Brain pericyte (primary cell): ENCODE measurements at regions not wholly inside any gene's neighbourhood (a gene's known extent, or its start where the extent isn't known, plus 50 kb on each side); places are given as distances from the start of the nearest gene placed in this dataset.
"Not testable (repeated sequence)": the region's sequence is repeated elsewhere in the genome, so short reads cannot be mapped to it uniquely, and the experiment has no call there.

Experiments
- DNase-seq: peaks from one replicate; pipeline ENCODE4 v3.0.0-alpha.2; 2012; ENCODE audit warnings: low read depth, low spot score

GRCh38 chr1:192476802-192477298 is 98.7 kb upstream of the RGS1 start:
- DNase-seq, result no peak

DNA sequence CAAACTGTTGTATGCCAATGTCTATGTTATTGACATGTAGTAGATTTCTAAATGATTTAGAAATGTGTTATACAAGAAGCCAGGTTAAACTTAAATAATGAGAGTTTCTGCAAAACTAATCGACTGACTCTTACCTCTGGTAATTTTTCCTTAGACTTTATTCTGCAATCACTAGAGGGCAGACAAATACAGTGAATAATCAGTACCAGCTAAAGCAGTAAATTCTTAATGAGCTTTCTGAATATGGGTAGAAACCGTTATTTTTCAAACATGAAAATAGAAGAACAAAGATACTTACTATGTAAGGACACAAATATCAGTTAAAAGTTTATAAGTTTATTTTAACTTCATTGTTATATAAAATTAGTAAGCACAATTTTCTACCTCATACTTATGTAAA is 97.9 kb upstream of the RGS1 start:
- no peak for DNase-seq

GRCh38 chr1:192485692-192486436 is 89.7 kb upstream of the RGS1 start:
- DNase-seq, result peak; percentile 91

- DNase-seq, result no peak
These were observed 87.5 kb upstream of the RGS1 start for GRCh38 chr1:192488058-192488457.

DNA sequence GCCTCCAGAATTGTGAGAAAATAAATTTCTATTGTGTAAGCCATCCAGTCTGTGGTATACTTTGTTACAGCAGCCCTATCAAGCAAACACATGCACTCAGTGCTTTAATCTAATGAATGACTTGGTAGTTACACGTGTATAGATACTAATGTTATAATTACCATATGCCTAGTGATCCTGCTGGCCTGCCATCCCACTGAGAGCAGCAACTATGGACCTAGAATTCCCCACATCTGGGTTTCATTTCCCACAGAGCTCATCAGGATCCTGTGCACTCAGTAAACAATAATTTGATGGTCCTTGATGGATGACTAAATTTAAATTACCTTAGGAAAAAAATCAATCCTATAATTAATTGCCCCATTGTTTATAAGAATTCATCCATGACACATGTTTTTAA is 86.5 kb upstream of the RGS1 start:
- DNase-seq, result no peak

DNA sequence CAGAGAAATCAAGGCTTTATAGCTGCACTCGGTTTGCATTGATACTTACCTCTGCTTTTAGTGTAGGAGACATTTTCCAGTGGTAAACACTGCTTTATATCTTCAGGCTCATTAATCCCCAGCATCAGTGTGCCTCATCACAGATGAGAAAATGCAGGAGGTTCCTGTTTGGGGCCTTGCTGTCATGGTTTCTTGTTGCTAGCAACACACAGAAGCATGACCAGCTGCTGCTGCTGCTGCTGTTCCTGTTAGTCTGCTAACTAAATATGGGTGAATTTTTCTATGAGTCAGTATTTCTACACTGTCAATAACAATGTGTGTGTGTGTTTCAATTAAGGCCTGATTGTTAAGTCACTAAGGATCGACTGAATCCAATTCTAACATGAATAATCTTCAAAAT is 85.8 kb upstream of the RGS1 start:
- no peak for DNase-seq

GRCh38 chr1:192491804-192492554 is 83.6 kb upstream of the RGS1 start:
- no peak for DNase-seq

DNA sequence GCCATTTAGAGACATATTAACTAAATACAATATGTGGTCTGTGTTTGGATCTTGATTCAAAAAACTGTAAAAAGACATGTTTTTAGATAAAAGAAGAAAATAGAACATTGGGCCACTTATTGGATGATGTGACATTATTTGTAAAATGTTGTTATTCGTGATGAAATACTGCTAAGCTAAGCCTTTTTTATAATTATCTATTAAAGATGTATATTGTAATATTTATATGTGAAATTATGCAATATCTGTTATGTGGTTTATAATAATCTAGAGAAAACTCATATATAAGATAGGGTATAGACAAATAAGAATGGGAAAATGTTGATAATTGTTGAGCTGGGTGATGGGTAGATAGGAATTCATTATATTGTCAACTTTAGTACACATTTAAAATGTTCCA is 82.0 kb upstream of the RGS1 start:
- DNase-seq, result no peak

DNA sequence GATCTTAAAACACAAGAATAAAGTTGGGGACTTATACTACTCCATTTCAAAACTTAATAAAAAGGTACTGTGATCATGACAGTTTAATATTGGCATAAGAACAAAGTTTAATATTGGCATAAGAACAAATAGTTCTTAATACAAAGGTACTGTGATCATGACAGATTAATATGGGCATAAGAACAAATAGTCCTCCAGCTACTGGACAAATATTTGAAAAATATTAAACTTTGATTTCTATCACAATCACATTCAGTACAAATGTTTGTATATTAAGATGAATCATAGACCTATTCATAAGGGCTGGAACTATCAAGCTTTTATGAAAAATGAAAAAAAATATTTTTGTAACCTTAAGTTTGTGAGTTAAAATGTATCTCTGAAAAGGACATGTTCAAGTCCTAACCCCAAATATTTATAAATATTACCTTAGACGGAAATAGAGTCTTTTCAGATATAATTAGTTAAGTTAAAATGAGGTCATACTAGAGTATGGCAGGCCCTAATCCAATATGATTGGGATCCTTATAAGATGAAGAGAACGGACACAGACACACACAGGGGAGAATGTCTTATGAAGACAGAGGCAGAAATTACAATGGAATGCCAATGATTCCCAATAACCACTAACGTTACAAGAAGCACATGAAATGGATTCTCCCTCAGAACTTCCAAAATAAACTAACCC is 79.1 kb upstream of the RGS1 start:
- no peak for DNase-seq

- DNase-seq, result no peak
These were observed 78.3 kb upstream of the RGS1 start for GRCh38 chr1:192497214-192497794.

- DNase-seq, result not testable (repeated sequence)
These were observed 77.5 kb upstream of the RGS1 start for GRCh38 chr1:192498092-192498491.

DNA sequence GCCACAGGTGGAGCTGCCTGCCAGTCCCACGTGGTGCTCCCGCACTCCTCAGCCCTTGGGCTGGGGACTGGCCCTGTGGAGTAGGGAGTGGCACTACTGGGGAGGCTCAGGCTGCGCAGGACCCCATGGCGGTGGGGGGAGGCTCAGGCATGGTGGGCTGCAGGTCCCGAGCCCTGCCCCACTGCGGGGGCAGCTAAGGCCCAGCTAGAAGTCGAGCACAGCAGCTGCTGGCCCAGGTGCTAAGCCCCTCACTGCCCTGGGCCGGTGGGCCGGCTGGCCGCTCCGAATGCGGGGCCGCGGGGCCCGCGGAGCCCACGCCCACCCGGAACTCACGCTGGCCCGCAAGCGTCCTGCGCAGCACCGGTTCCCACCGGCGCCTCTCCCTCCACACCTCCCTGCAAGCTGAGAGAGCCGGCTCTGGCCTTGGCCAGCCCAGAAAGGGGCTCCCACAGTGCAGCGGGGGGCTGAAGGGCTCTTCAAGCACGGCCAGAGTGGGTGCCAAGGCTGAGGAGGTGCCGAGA is 76.5 kb upstream of the RGS1 start:
- DNase-seq, result not testable (repeated sequence)

DNA sequence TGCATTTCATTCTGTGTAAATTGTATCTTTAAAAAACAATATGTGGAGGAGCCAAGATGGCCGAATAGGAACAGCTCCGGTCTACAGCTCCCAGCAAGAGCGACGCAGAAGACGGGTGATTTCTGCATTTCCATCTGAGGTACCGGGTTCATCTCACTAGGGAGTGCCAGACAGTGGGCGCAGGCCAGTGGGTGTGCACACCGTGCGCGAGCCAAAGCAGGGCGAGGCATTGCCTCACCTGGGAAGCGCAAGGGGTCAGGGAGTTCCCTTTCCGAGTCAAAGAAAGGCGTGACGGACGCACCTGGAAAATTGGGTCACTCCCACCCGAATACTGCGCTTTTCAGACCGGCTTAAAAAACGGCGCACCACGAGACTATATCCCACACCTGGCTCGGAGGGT is 75.0 kb upstream of the RGS1 start:
- DNase-seq, result not testable (repeated sequence)

- no peak for DNase-seq
These were observed 68.8 kb upstream of the RGS1 start for GRCh38 chr1:192506741-192507155.

DNA sequence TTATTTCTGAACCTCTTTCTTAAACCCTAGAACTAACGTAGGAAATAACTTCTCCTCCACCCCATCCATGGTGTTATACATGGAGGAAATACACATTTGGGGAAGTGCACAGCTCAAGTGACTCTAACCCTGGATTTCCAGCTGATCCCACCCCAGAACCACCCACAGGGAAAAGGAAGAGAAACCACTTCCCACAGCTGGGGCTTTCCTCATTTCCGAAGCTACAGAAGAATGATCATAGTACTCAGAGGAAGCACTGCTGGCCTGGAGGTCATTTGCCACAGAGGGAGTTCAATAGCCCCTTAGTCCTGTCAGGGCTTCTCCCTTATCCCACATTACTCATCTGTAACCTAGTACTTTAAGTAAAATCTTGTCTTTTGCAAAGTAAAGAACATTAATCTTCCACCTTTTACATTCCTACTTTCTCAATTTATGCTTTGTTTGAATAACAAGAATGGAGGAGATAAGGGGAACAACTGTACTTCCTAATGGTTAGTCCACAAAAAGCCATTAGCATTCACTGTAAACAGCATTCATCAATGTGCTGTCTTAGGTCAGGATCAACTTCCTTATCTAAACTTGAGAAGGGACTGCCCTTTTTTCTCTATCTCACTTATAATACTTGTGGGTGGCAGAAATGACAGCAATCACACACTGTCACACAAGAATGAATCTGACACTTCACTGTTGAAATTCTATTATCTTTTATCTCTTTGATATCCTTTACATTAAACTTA is 63.0 kb upstream of the RGS1 start:
- no peak for DNase-seq

GRCh38 chr1:192513196-192513595 is 62.4 kb upstream of the RGS1 start:
- no peak for DNase-seq

DNA sequence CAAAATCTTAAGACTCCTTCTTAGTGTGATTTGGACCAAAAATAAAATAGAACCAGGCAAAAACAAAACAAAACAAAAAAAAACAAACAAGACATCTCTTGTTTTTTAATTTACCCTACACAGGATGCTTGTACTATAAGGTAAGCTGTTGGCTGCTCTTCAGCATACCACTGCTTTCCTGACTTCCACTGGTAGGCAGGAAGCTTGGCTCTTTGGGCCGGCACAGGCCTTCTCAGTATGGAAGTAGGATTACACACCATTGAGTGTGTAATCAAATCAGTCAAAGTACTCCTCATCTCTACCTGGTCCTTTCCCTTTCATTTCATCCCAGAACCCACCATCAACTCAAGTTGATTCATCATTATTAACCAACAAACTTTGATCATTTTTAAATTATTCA is 61.9 kb upstream of the RGS1 start:
- DNase-seq, result no peak

GRCh38 chr1:192516776-192517297 is 58.7 kb upstream of the RGS1 start:
- DNase-seq, result no peak

- DNase-seq, result not testable (repeated sequence)
These were observed 57.7 kb upstream of the RGS1 start for GRCh38 chr1:192517716-192518355.

GRCh38 chr1:192518700-192519099 is 56.9 kb upstream of the RGS1 start:
- no peak for DNase-seq
